Fibroblast of skin of right quadriceps (primary cell): ENCODE measurements at regions not wholly inside any gene's neighbourhood (a gene's known extent, or its start where the extent isn't known, plus 50 kb on each side); places are given as distances from the start of the nearest gene placed in this dataset.
"Not testable (repeated sequence)": the region's sequence is repeated elsewhere in the genome, so short reads cannot be mapped to it uniquely, and the experiment has no call there.

Source experiments
- DNase-seq: peaks from one replicate; pipeline ENCODE4 v3.0.0-alpha.2; 2013

GRCh38 chr10:21042536-21042935 is 145.4 kb upstream of the NEBL start:
- no peak for DNase-seq

- DNase-seq = no peak
These were observed 144.8 kb upstream of the NEBL start for GRCh38 chr10:21041763-21042458.

GRCh38 chr10:21039721-21040120 is 142.6 kb upstream of the NEBL start:
- no peak for DNase-seq

- no peak for DNase-seq
These were observed 139.6 kb upstream of the NEBL start for GRCh38 chr10:21036757-21037156.

GRCh38 chr10:21034770-21035169 is 137.7 kb upstream of the NEBL start:
- not testable (repeated sequence) for DNase-seq

- no peak for DNase-seq
These were observed 137.1 kb upstream of the NEBL start for GRCh38 chr10:21034241-21034640.

GRCh38 chr10:21032587-21033319 is 135.6 kb upstream of the NEBL start:
- DNase-seq = no peak

- DNase-seq = no peak
These were observed 134.2 kb upstream of the NEBL start for GRCh38 chr10:21031232-21031795.

- no peak for DNase-seq
These were observed 133.0 kb upstream of the NEBL start for GRCh38 chr10:21030091-21030490.

GRCh38 chr10:21022821-21023220 is 125.7 kb upstream of the NEBL start:
- no peak for DNase-seq

GRCh38 chr10:21021843-21022594 is 124.9 kb upstream of the NEBL start:
- DNase-seq = no peak

- DNase-seq = no peak
These were observed 124.1 kb upstream of the NEBL start for GRCh38 chr10:21021231-21021630.

- no peak for DNase-seq
These were observed 123.4 kb upstream of the NEBL start for GRCh38 chr10:21020545-21020944.

GRCh38 chr10:21019436-21019835 is 122.3 kb upstream of the NEBL start:
- no peak for DNase-seq

- DNase-seq = no peak
These were observed 118.7 kb upstream of the NEBL start for GRCh38 chr10:21015851-21016250.

GRCh38 chr10:21014141-21014540 is 117.0 kb upstream of the NEBL start:
- DNase-seq = no peak

- no peak for DNase-seq
These were observed 114.4 kb upstream of the NEBL start for GRCh38 chr10:21011433-21012018.

GRCh38 chr10:21010615-21011014 is 113.5 kb upstream of the NEBL start:
- no peak for DNase-seq

- DNase-seq = no peak
These were observed 106.2 kb upstream of the NEBL start for GRCh38 chr10:21003240-21003822.

- DNase-seq = peak; percentile 57
These were observed 105.2 kb upstream of the NEBL start for GRCh38 chr10:21002091-21002878.

- no peak for DNase-seq
These were observed 102.6 kb upstream of the NEBL start for GRCh38 chr10:20999699-21000098.

GRCh38 chr10:20998036-20998435 is 100.9 kb upstream of the NEBL start:
- no peak for DNase-seq
